WI38 (cell line): ENCODE measurements at regions not wholly inside any gene's neighbourhood (a gene's known extent, or its start where the extent isn't known, plus 50 kb on each side); places are given as distances from the start of the nearest gene placed in this dataset.

Source experiments
- H3K4me3 ChIP-seq: 2 replicates; pipeline ENCODE4 v1.5.1; 2011; ENCODE audit warnings: low read depth, mild to moderate bottlenecking, control low read depth, low read length
- CTCF ChIP-seq: IDR thresholded peaks from 2 replicates; pipeline ENCODE4 v1.5.1; 2012; ENCODE audit warnings: low read depth, mild to moderate bottlenecking, control low read depth, low read length

- H3K4me3 ChIP-seq: no peak overlapping the region
- no peak for TF ChIP-seq CTCF
These were observed 74.8 kb upstream of the MGAT4C start for GRCh38 chr12:86331012-86331411.

- H3K4me3 ChIP-seq: no peak overlapping the region
- TF ChIP-seq CTCF: no peak
These were observed 56.0 kb upstream of the MGAT4C start for GRCh38 chr12:86312232-86312631.
